ENCODE measurements at regions not wholly inside any gene's neighbourhood (a gene's known extent, or its start where the extent isn't known, plus 50 kb on each side); places are given as distances from the start of the nearest gene placed in this dataset.

GRCh38 chr14:101288436-101289229 is 272.7 kb upstream of the DIO3 start (continued):
- TF ChIP-seq CTCF (IDR thresholded peaks at IDR 0.05 in 2 of 3, conservative IDR thresholded peaks at IDR 0.05 in 1 of 3; ENCODE audit: borderline replicate concordance in 1 of 3, insufficient read depth in 1 of 3, low read depth in 2 of 3, low read length in 2 of 3) = no peak

DNA sequence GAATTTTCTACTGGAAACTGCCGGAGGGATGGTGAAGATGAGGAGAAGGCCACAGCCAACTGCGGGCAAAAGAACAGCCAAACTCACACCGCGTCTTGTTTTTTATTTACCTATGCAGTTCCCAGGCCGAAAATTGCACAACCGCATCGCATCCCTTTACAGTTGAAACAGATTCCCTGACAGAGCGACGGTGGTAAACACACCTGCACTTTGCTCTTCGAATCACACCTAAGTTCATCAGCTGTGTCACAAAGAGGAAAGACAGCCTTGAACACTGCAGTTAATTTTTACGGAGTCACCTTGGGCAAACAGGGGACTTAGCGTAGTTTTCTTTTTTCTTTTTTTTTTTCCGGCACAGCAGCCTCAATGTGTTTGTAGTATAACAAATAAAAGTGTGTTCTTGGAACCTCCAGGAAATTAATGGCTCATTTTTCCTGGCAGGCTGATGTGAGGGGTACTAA is 272.0 kb upstream of the DIO3 start:
- CTCF ChIA-PET = no interaction called here
- BruUV-seq (replicated peaks) = no TSS peak
- ATAC-seq = no peak

More for the DNA sequence above, 272.0 kb upstream of the DIO3 start:
- no peaks in the 10 kb centered on the region for H4K20me1 ChIP-seq (ENCODE audit: insufficient read depth)
- H3K9ac ChIP-seq (ENCODE audit: low read length) = no peak overlapping the region
- no peak overlapping the region for H3K27ac ChIP-seq (ENCODE audit: low read depth, low read length)
- intact Hi-C loops (cut with micrococcal nuclease) = no loop called here
- H3K79me2 ChIP-seq (ENCODE audit: insufficient read depth, low read length) = no peaks in the 10 kb centered on the region
- H3K9me3 ChIP-seq (ENCODE audit: control insufficient read depth in 1 of 2, insufficient read depth in 1 of 2, low read depth in 1 of 2, low read length in 2 of 2) = no peaks in the 10 kb centered on the region
- peaks cover 4% of the 10 kb centered on the region; the same call in 1 of the 2 replicates for H3K27me3 ChIP-seq (ENCODE audit: insufficient read depth, low read length)
- H3K9me2 ChIP-seq (ENCODE audit: insufficient read depth) = no peaks in the 10 kb centered on the region
- no peaks in the 10 kb centered on the region for H3K36me3 ChIP-seq (ENCODE audit: control insufficient read depth in 1 of 2, insufficient read depth in 2 of 2, low read length in 2 of 2)
- RAD21 ChIA-PET (ENCODE audit: low non-redundant PET in 1 of 2, low total read pairs in 2 of 2, uncharacterized antibody in 2 of 2, unreplicated experiment in 2 of 2) = no interaction called here
- H3K4me1 ChIP-seq (ENCODE audit: control insufficient read depth in 1 of 2, insufficient read depth in 2 of 2, low read length in 2 of 2) = no peaks in the 10 kb centered on the region
- no peak overlapping the region for H2AFZ ChIP-seq (ENCODE audit: low read depth, low read length, poor library complexity, severe bottlenecking)
- POLR2A ChIA-PET = no interaction called here
- H3K4me3 ChIP-seq (replicated peaks in 1 of 2; ENCODE audit: low read depth in 1 of 2, low read length in 2 of 2) = no peak overlapping the region
- TF ChIP-seq, protein P1, sequence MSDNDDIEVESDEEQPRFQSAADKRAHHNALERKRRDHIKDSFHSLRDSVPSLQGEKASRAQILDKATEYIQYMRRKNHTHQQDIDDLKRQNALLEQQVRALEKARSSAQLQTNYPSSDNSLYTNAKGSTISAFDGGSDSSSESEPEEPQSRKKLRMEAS (IDR thresholded peaks at IDR 0.05) = no peak
- TF ChIP-seq CTCF (IDR thresholded peaks at IDR 0.05 in 2 of 3, conservative IDR thresholded peaks at IDR 0.05 in 1 of 3; ENCODE audit: borderline replicate concordance in 1 of 3, insufficient read depth in 1 of 3, low read depth in 2 of 3, low read length in 2 of 3) = no peak
- no peak for TF ChIP-seq SP1 (IDR thresholded peaks at IDR 0.05; ENCODE audit: low read depth)
- H3K4me2 ChIP-seq (ENCODE audit: low read length) = no peak overlapping the region
- no peak for DNase-seq (ENCODE audit: low read depth, low spot score)
